ENCODE measurements at regions not wholly inside any gene's neighbourhood (a gene's known extent, or its start where the extent isn't known, plus 50 kb on each side); places are given as distances from the start of the nearest gene placed in this dataset.

DNA sequence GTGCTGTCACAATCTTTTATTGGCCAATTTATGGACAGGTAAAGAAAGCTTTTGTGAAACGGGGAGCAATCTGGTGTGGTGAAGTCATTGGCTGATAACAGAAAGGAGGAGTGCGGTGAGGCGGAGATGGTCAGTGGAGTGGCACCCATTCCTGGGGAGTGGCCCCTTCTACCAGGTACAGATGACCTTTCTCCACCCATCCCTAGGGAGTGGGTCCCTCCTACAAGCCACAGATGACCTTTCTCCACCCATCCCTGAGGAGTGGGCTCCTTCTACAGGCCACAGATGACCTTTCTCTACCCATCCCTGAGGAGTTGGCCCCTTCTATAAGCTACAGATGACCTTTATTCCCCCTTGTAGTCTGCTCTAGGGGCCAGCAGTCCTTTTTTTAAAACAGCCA is 267.6 kb upstream of the IRX2 start:
- Histone ChIP-seq H3K9ac (no peak overlapping the region), H4K20me1 (ENCODE audit: insufficient read depth) (no peaks in the 10 kb centered on the region), H3K27me3 (ENCODE audit: insufficient read depth) (no peaks in the 10 kb centered on the region; the same call in 1 of the 2 replicates), H3K36me3 (replicated peaks in 1 of 2; ENCODE audit: control insufficient read depth in 1 of 2, insufficient read depth in 2 of 2, low read length in 1 of 2) (no peaks in the 10 kb centered on the region), H3K9me3 (no peaks in the 10 kb centered on the region), H3F3A (replicated peaks; ENCODE audit: insufficient read depth) (no peaks in the 10 kb centered on the region), H2AFZ (ENCODE audit: low read depth) (no peak overlapping the region), H3K4me2 (no peak overlapping the region), H3K27ac (ENCODE audit: low read depth in 2 of 2, low read length in 1 of 2) (no peak overlapping the region), H3K9me2 (no peaks in the 10 kb centered on the region), H3K4me3 (ENCODE audit: low read depth in 2 of 2, low read length in 1 of 2) (no peak overlapping the region), H3K4me1 (ENCODE audit: control insufficient read depth in 1 of 2, insufficient read depth in 2 of 2, low read depth in 1 of 2, low read length in 1 of 2) (no peaks in the 10 kb centered on the region), H3K79me2 (ENCODE audit: insufficient read depth) (no peaks in the 10 kb centered on the region)
- CTCF ChIA-PET: no interaction called here
- TF ChIP-seq RFX5 (IDR thresholded peaks at IDR 0.05; ENCODE audit: low read length) (no peak), GABPA (IDR thresholded peaks at IDR 0.05; ENCODE audit: low read depth) (no peak), POLR2AphosphoS5 (IDR thresholded peaks at IDR 0.05; ENCODE audit: low read depth, low read length) (no peak), TAF1 (IDR thresholded peaks at IDR 0.05; ENCODE audit: borderline replicate concordance, low read depth, low read length) (no peak), IRF3 (IDR thresholded peaks at IDR 0.05; ENCODE audit: low read depth, low read length) (no peak), MAX (IDR thresholded peaks at IDR 0.05; ENCODE audit: low read depth) (no peak), JUND (IDR thresholded peaks at IDR 0.05) (no peak), CHD2 (IDR thresholded peaks at IDR 0.05; ENCODE audit: low read length, partially characterized antibody) (no peak), NFIC (IDR thresholded peaks at IDR 0.05; ENCODE audit: borderline replicate concordance) (no peak), EZH2phosphoT487 (IDR thresholded peaks at IDR 0.05; ENCODE audit: borderline replicate concordance, low read depth) (no peak), SIN3A (IDR thresholded peaks at IDR 0.05; ENCODE audit: borderline replicate concordance, low read depth, low read length) (no peak), TEAD4 (IDR thresholded peaks at IDR 0.05; ENCODE audit: borderline replicate concordance, insufficient read depth) (no peak), RCOR1 (IDR thresholded peaks at IDR 0.05; ENCODE audit: low read length) (no peak), FOSL2 (IDR thresholded peaks at IDR 0.05; ENCODE audit: borderline replicate concordance, low read depth) (no peak), PBX3 (IDR thresholded peaks at IDR 0.05) (no peak), USF1 (IDR thresholded peaks at IDR 0.05; ENCODE audit: borderline replicate concordance, low read depth) (no peak), TCF12 (IDR thresholded peaks at IDR 0.05) (no peak)
- 58% methylated on average over 3 of the region's 3 CpGs for WGBS (ENCODE audit: low lambda C conversion rate)
- POLR2A ChIA-PET: no interaction called here
- no peak for DNase-seq

DNA sequence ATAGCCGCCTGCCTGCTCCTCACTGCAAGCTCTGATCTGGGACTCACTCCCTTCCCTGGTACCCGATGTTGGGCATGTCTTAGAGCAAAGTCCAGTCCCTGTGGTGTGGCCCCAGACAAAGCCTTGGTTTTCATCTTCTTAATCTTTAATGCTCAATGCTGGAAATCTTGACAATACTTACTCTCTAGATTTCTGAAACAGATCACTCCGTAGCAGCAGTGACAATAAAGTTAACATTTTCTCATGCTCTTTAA is 260.2 kb upstream of the IRX2 start:
- ChIA-PET POLR2A (no interaction called here), CTCF (no interaction called here)
- no peak overlapping the region for H3K27ac ChIP-seq (ENCODE audit: low read depth in 2 of 2, low read length in 1 of 2)
- TF ChIP-seq RAD21 (IDR thresholded peaks at IDR 0.05; ENCODE audit: low read length) (no peak), TAF1 (IDR thresholded peaks at IDR 0.05; ENCODE audit: borderline replicate concordance, low read depth, low read length) (no peak), RCOR1 (IDR thresholded peaks at IDR 0.05; ENCODE audit: low read length) (no peak)
- no peaks in the 10 kb centered on the region for H3K79me2 ChIP-seq (ENCODE audit: insufficient read depth)
- no peaks in the 10 kb centered on the region for H3K9me2 ChIP-seq
- no peaks in the 10 kb centered on the region for H4K20me1 ChIP-seq (ENCODE audit: insufficient read depth)
- H2AFZ ChIP-seq (ENCODE audit: low read depth): no peak overlapping the region
- H3K36me3 ChIP-seq (replicated peaks in 1 of 2; ENCODE audit: control insufficient read depth in 1 of 2, insufficient read depth in 2 of 2, low read length in 1 of 2): no peaks in the 10 kb centered on the region
- no peaks in the 10 kb centered on the region for H3F3A ChIP-seq (replicated peaks; ENCODE audit: insufficient read depth)
- H3K4me2 ChIP-seq: no peak overlapping the region
- 0% methylated on average over 3 of the region's 3 CpGs for WGBS (ENCODE audit: low lambda C conversion rate)
- no peaks in the 10 kb centered on the region for H3K27me3 ChIP-seq (ENCODE audit: insufficient read depth)
- no peak overlapping the region for H3K9ac ChIP-seq
- no peaks in the 10 kb centered on the region for H3K9me3 ChIP-seq
- H3K4me3 ChIP-seq (ENCODE audit: low read depth in 2 of 2, low read length in 1 of 2): no peak overlapping the region
- no peaks in the 10 kb centered on the region for H3K4me1 ChIP-seq (ENCODE audit: control insufficient read depth in 1 of 2, insufficient read depth in 2 of 2, low read depth in 1 of 2, low read length in 1 of 2)
- no peak for DNase-seq
